Breast epithelium (tissue), 3 donors: ENCODE measurements at regions not wholly inside any gene's neighbourhood (a gene's known extent, or its start where the extent isn't known, plus 50 kb on each side); places are given as distances from the start of the nearest gene placed in this dataset.

Experiments
- POLR2A ChIP-seq: fragments of 450-650 bp; IDR thresholded peaks from one replicate; pipeline ENCODE4 v1.6.1; 2016; ENCODE audit warnings: antibody characterized with exemption, mild to moderate bottlenecking, moderate library complexity
- POLR2AphosphoS5 ChIP-seq, 3 donors: sonication (generic); formaldehyde crosslinking; IDR thresholded peaks; one replicate each; pipeline ENCODE4 v1.6.1; 2017; ENCODE audit warnings: antibody characterized with exemption in 3 of 3
- TF ChIP-seq, protein P1 (sequence below), 3 donors: fragments of 450-650 bp; IDR thresholded peaks; one replicate each; pipeline ENCODE4 v1.5.1; 2016 to 2017; ENCODE audit warnings: antibody characterized with exemption in 3 of 3, mild to moderate bottlenecking in 3 of 3, moderate library complexity in 3 of 3

DNA sequence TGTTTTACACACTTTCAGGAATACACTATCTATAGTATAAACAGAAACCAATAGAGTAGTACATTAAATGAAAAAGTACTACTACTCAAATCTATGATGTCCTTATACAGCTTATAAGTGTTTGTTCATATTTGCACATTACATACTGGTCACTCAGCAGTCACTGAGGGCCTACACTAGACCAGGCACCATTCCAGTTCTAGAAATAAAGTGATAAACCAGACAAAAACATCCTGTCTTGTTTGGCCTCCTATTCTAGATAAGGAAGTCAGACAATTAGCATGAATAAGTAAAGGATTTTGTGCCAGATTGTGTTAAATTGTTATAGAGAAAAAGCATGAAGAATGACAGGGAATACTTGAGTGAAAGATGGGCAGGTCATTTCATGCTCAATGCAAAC is 219.0 kb downstream of the CRPPA start:
- TF ChIP-seq POLR2A = no peak
- no peak for TF ChIP-seq POLR2AphosphoS5 (IDR thresholded peaks at IDR 0.05)
- TF ChIP-seq, protein P1, sequence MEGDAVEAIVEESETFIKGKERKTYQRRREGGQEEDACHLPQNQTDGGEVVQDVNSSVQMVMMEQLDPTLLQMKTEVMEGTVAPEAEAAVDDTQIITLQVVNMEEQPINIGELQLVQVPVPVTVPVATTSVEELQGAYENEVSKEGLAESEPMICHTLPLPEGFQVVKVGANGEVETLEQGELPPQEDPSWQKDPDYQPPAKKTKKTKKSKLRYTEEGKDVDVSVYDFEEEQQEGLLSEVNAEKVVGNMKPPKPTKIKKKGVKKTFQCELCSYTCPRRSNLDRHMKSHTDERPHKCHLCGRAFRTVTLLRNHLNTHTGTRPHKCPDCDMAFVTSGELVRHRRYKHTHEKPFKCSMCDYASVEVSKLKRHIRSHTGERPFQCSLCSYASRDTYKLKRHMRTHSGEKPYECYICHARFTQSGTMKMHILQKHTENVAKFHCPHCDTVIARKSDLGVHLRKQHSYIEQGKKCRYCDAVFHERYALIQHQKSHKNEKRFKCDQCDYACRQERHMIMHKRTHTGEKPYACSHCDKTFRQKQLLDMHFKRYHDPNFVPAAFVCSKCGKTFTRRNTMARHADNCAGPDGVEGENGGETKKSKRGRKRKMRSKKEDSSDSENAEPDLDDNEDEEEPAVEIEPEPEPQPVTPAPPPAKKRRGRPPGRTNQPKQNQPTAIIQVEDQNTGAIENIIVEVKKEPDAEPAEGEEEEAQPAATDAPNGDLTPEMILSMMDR (IDR thresholded peaks at IDR 0.05) = no peak
